ENCODE measurements at regions not wholly inside any gene's neighbourhood (a gene's known extent, or its start where the extent isn't known, plus 50 kb on each side); places are given as distances from the start of the nearest gene placed in this dataset.

GRCh38 chr19:28350673-28351072 lies 862.3 kb downstream of the UQCRFS1 start:
- Mint-ChIP-seq H3K4me3 (no peak overlapping the region), H3K27me3 (ENCODE audit: low read depth) (peaks cover 2% of the 10 kb centered on the region; the same call in 1 of the 2 replicates), H3K4me1 (peaks cover 3% of the 10 kb centered on the region; the same call in 1 of the 2 replicates), H3K9me3 (peaks cover 27% of the 10 kb centered on the region), H3K36me3 (no peaks in the 10 kb centered on the region), H3K27ac (no peak overlapping the region)
- CTCF ChIA-PET = no interaction called here
- ATAC-seq (no peak), DNase-seq (ENCODE audit: low spot score) (no peak)
- TF ChIP-seq ZNF138 (CRISPR knock-in tag; conservative IDR thresholded peaks at IDR 0.05) (no peak), CREB1 (CRISPR knock-in tag; IDR thresholded peaks at IDR 0.05) (no peak), ATF3 (CRISPR knock-in tag; conservative IDR thresholded peaks at IDR 0.05) (no peak), IRF1 (CRISPR knock-in tag; IDR thresholded peaks at IDR 0.05) (no peak), NFE2L1 (CRISPR knock-in tag; IDR thresholded peaks at IDR 0.05) (no peak), ARID4B (CRISPR knock-in tag; IDR thresholded peaks at IDR 0.05; ENCODE audit: borderline replicate concordance) (no peak)
- POLR2A ChIA-PET = no interaction called here

- H3K4me1 Mint-ChIP-seq = peaks cover 7% of the 10 kb centered on the region
- no peak for DNase-seq (ENCODE audit: low spot score)
- ChIA-PET POLR2A (no interaction called here), CTCF (no interaction called here)
- TF ChIP-seq ERG (CRISPR knock-in tag; IDR thresholded peaks at IDR 0.05) (no peak), FOXP1 (CRISPR knock-in tag; IDR thresholded peaks at IDR 0.05; ENCODE audit: borderline replicate concordance) (no peak), KAT7 (CRISPR knock-in tag; IDR thresholded peaks at IDR 0.05; ENCODE audit: borderline replicate concordance) (no peak)
- H3K27me3 Mint-ChIP-seq (ENCODE audit: low read depth) = peaks cover 2% of the 10 kb centered on the region; the same call in 1 of the 2 replicates
- no peak overlapping the region for H3K4me3 Mint-ChIP-seq
- H3K36me3 Mint-ChIP-seq = no peaks in the 10 kb centered on the region
- ATAC-seq = no peak
- peaks cover 22% of the 10 kb centered on the region for H3K9me3 Mint-ChIP-seq
- no peak overlapping the region for H3K27ac Mint-ChIP-seq
Observed at GRCh38 chr19:28350037-28350436, 862.9 kb downstream of the UQCRFS1 start.

GRCh38 chr19:28349604-28350003 lies 863.3 kb downstream of the UQCRFS1 start:
- H3K36me3 Mint-ChIP-seq = no peaks in the 10 kb centered on the region
- DNase-seq (ENCODE audit: low spot score) = no peak
- ChIA-PET POLR2A (no interaction called here), CTCF (no interaction called here)
- ATAC-seq = no peak
- H3K9me3 Mint-ChIP-seq = peaks cover 17% of the 10 kb centered on the region
- H3K4me3 Mint-ChIP-seq = no peak overlapping the region
- peaks cover 10% of the 10 kb centered on the region for H3K4me1 Mint-ChIP-seq
- H3K27ac Mint-ChIP-seq = no peak overlapping the region
- peaks cover 2% of the 10 kb centered on the region; the same call in 1 of the 2 replicates for H3K27me3 Mint-ChIP-seq (ENCODE audit: low read depth)
- TF ChIP-seq HMGXB4 (CRISPR knock-in tag; IDR thresholded peaks at IDR 0.05) (no peak), HMGA2 (CRISPR knock-in tag; IDR thresholded peaks at IDR 0.05) (no peak), FOXP4 (CRISPR knock-in tag; IDR thresholded peaks at IDR 0.05) (no peak), STAT6 (CRISPR knock-in tag; conservative IDR thresholded peaks at IDR 0.05; ENCODE audit: low read depth) (no peak), ESRRA (CRISPR knock-in tag; IDR thresholded peaks at IDR 0.05; ENCODE audit: borderline replicate concordance) (no peak), TP53 (CRISPR knock-in tag; IDR thresholded peaks at IDR 0.05) (no peak), FOXP1 (CRISPR knock-in tag; IDR thresholded peaks at IDR 0.05; ENCODE audit: borderline replicate concordance) (no peak)

Data from WTC11 (cell line).